ENCODE measurements at regions not wholly inside any gene's neighbourhood (a gene's known extent, or its start where the extent isn't known, plus 50 kb on each side); places are given as distances from the start of the nearest gene placed in this dataset.

- TF ChIP-seq POLR2A (IDR thresholded peaks at IDR 0.05), result no peak
- no peak for TF ChIP-seq CTCF (IDR thresholded peaks at IDR 0.05)
- intact Hi-C loops (cut with DNase I; ENCODE audit: low total_unique reads), result no loop called here
- H3K4me3 ChIP-seq (ENCODE audit: low read depth, poor library complexity, severe bottlenecking), result no peak overlapping the region
- no peak for DNase-seq (ENCODE audit: low spot score in 2 of 2)
- WGBS, 2 donors, result 90 to 92% methylated on average over 5 of the region's 5 CpGs
Measured at GRCh38 chr1:56135069-56135863, 444.1 kb downstream of the PLPP3 start.

GRCh38 chr1:56133522-56134472, 445.6 kb downstream of the PLPP3 start:
- WGBS, 2 donors, result 75 to 78% methylated on average over 7 of the region's 7 CpGs
- no peak overlapping the region for H3K4me3 ChIP-seq (ENCODE audit: low read depth, poor library complexity, severe bottlenecking)
- intact Hi-C loops (cut with DNase I; ENCODE audit: low total_unique reads), result no loop called here
- no peak for DNase-seq (ENCODE audit: low spot score in 2 of 2)
- no peak for TF ChIP-seq POLR2A (IDR thresholded peaks at IDR 0.05)
- no peak for TF ChIP-seq CTCF (IDR thresholded peaks at IDR 0.05)

- intact Hi-C loops (cut with DNase I; ENCODE audit: low total_unique reads), result no loop called here
Measured at GRCh38 chr1:56132520-56132919, 446.8 kb downstream of the PLPP3 start.

GRCh38 chr1:56129837-56130236, 449.5 kb downstream of the PLPP3 start:
- DNase-seq (ENCODE audit: low spot score in 2 of 2), result no peak
- intact Hi-C loops (cut with DNase I; ENCODE audit: low total_unique reads), result no loop called here
- H3K4me3 ChIP-seq (ENCODE audit: low read depth, poor library complexity, severe bottlenecking), result no peak overlapping the region

More at GRCh38 chr1:56132520-56132919, 446.8 kb downstream of the PLPP3 start:
- WGBS, 2 donors, result 42 to 43% methylated on average over 4 of the region's 4 CpGs
- no peak for DNase-seq (ENCODE audit: low spot score in 2 of 2)
- TF ChIP-seq CTCF (IDR thresholded peaks at IDR 0.05) (no peak), POLR2A (IDR thresholded peaks at IDR 0.05) (no peak)
- H3K4me3 ChIP-seq (ENCODE audit: low read depth, poor library complexity, severe bottlenecking), result no peak overlapping the region

GRCh38 chr1:56125316-56125715, 454.0 kb downstream of the PLPP3 start:
- no peak for TF ChIP-seq CTCF (IDR thresholded peaks at IDR 0.05)
- no peak for TF ChIP-seq POLR2A (IDR thresholded peaks at IDR 0.05)
- intact Hi-C loops (cut with DNase I; ENCODE audit: low total_unique reads), result no loop called here
- no peak for DNase-seq (ENCODE audit: low spot score in 2 of 2)
- no peak overlapping the region for H3K4me3 ChIP-seq (ENCODE audit: low read depth, poor library complexity, severe bottlenecking)
- 63 to 64% methylated on average over 3 of the region's 3 CpGs for WGBS, 2 donors

More at GRCh38 chr1:56129837-56130236, 449.5 kb downstream of the PLPP3 start:
- TF ChIP-seq CTCF (IDR thresholded peaks at IDR 0.05), result no peak
- no peak for TF ChIP-seq POLR2A (IDR thresholded peaks at IDR 0.05)
- 83 to 90% methylated on average over 3 of the region's 3 CpGs for WGBS, 2 donors

All from lower leg skin (tissue), 4 donors.